IPS-18a (cell line): ENCODE measurements at regions not wholly inside any gene's neighbourhood (a gene's known extent, or its start where the extent isn't known, plus 50 kb on each side); places are given as distances from the start of the nearest gene placed in this dataset.
"Not testable (repeated sequence)": the region's sequence is repeated elsewhere in the genome, so short reads cannot be mapped to it uniquely, and the experiment has no call there.

Experiments
- H3K27ac ChIP-seq: one replicate; pipeline ENCODE4 v1.5.1; 2013; ENCODE audit warnings: low read length
- H3K27me3 ChIP-seq: one replicate; pipeline ENCODE4 v1.6.1; 2013; ENCODE audit warnings: mild to moderate bottlenecking, low read length; ENCODE audit not compliant: control insufficient read depth, insufficient read depth
- H3K36me3 ChIP-seq: one replicate; pipeline ENCODE4 v1.6.1; 2013; ENCODE audit warnings: low read depth, low read length; ENCODE audit not compliant: control insufficient read depth
- H3K4me1 ChIP-seq: one replicate; pipeline ENCODE4 v1.6.1; 2013; ENCODE audit warnings: low read depth, low read length; ENCODE audit not compliant: control insufficient read depth
- H3K4me3 ChIP-seq: one replicate; pipeline ENCODE4 v1.5.1; 2013; ENCODE audit warnings: low read length
- H3K9ac ChIP-seq: one replicate; pipeline ENCODE4 v1.6.1; 2013; ENCODE audit warnings: mild to moderate bottlenecking, low read length, moderate library complexity
- H3K9me3 ChIP-seq: one replicate; pipeline ENCODE4 v1.6.1; 2013; ENCODE audit warnings: low read depth, low read length; ENCODE audit not compliant: control insufficient read depth

- Histone ChIP-seq H3K9ac (no peak overlapping the region), H3K4me1 (peaks cover 7% of the 10 kb centered on the region), H3K4me3 (no peak overlapping the region), H3K36me3 (no peaks in the 10 kb centered on the region), H3K27me3 (no peaks in the 10 kb centered on the region), H3K9me3 (no peaks in the 10 kb centered on the region), H3K27ac (no peak overlapping the region)
Measured at GRCh38 chr20:47960769-47961541, 175.7 kb upstream of the SULF2 start.

- H3K4me3 ChIP-seq: no peak overlapping the region
- H3K27me3 ChIP-seq: no peaks in the 10 kb centered on the region
- H3K9ac ChIP-seq: no peak overlapping the region
- no peaks in the 10 kb centered on the region for H3K9me3 ChIP-seq
- no peaks in the 10 kb centered on the region for H3K36me3 ChIP-seq
- peaks cover 7% of the 10 kb centered on the region for H3K4me1 ChIP-seq
- no peak overlapping the region for H3K27ac ChIP-seq
Measured at GRCh38 chr20:47960277-47960676, 175.0 kb upstream of the SULF2 start.

- H3K27me3 ChIP-seq, H3K4me3 ChIP-seq, H3K9ac ChIP-seq, H3K9me3 ChIP-seq, H3K4me1 ChIP-seq, H3K27ac ChIP-seq, H3K36me3 ChIP-seq: not testable (repeated sequence)
Measured at GRCh38 chr20:47957989-47958801, 172.9 kb upstream of the SULF2 start.

- Histone ChIP-seq H3K4me3 (no peak overlapping the region), H3K9me3 (no peaks in the 10 kb centered on the region), H3K36me3 (no peaks in the 10 kb centered on the region), H3K4me1 (no peaks in the 10 kb centered on the region), H3K27ac (no peak overlapping the region), H3K27me3 (no peaks in the 10 kb centered on the region), H3K9ac (no peak overlapping the region)
Measured at GRCh38 chr20:47957135-47957534, 171.9 kb upstream of the SULF2 start.

- Histone ChIP-seq H3K36me3 (no peaks in the 10 kb centered on the region), H3K4me3 (no peak overlapping the region), H3K4me1 (no peaks in the 10 kb centered on the region), H3K9me3 (no peaks in the 10 kb centered on the region), H3K27me3 (no peaks in the 10 kb centered on the region), H3K9ac (no peak overlapping the region), H3K27ac (no peak overlapping the region)
Measured at GRCh38 chr20:47956268-47956995, 171.2 kb upstream of the SULF2 start.

- Histone ChIP-seq H3K36me3 (no peaks in the 10 kb centered on the region), H3K27ac (no peak overlapping the region), H3K9me3 (no peaks in the 10 kb centered on the region), H3K9ac (no peak overlapping the region), H3K4me3 (no peak overlapping the region), H3K4me1 (no peaks in the 10 kb centered on the region), H3K27me3 (no peaks in the 10 kb centered on the region)
Measured at GRCh38 chr20:47953471-47953870, 168.2 kb upstream of the SULF2 start.

GRCh38 chr20:47952023-47952564 is 166.8 kb upstream of the SULF2 start:
- no peak overlapping the region for H3K27ac ChIP-seq
- no peaks in the 10 kb centered on the region for H3K4me1 ChIP-seq
- H3K4me3 ChIP-seq: no peak overlapping the region
- no peaks in the 10 kb centered on the region for H3K27me3 ChIP-seq
- H3K9me3 ChIP-seq: no peaks in the 10 kb centered on the region
- H3K36me3 ChIP-seq: no peaks in the 10 kb centered on the region
- no peak overlapping the region for H3K9ac ChIP-seq

- Histone ChIP-seq H3K36me3 (no peaks in the 10 kb centered on the region), H3K4me3 (no peak overlapping the region), H3K27me3 (no peaks in the 10 kb centered on the region), H3K9me3 (no peaks in the 10 kb centered on the region), H3K9ac (no peak overlapping the region), H3K4me1 (no peaks in the 10 kb centered on the region), H3K27ac (no peak overlapping the region)
Measured at GRCh38 chr20:47951521-47951971, 166.3 kb upstream of the SULF2 start.

GRCh38 chr20:47950913-47951283 is 165.6 kb upstream of the SULF2 start:
- H3K36me3 ChIP-seq: no peaks in the 10 kb centered on the region
- H3K4me3 ChIP-seq: no peak overlapping the region
- H3K4me1 ChIP-seq: no peaks in the 10 kb centered on the region
- no peak overlapping the region for H3K27ac ChIP-seq
- H3K9ac ChIP-seq: no peak overlapping the region
- H3K9me3 ChIP-seq: no peaks in the 10 kb centered on the region
- no peaks in the 10 kb centered on the region for H3K27me3 ChIP-seq

GRCh38 chr20:47950124-47950912 is 165.0 kb upstream of the SULF2 start:
- Histone ChIP-seq H3K4me1 (no peaks in the 10 kb centered on the region), H3K9ac (no peak overlapping the region), H3K27ac (no peak overlapping the region), H3K27me3 (no peaks in the 10 kb centered on the region), H3K4me3 (no peak overlapping the region), H3K36me3 (no peaks in the 10 kb centered on the region), H3K9me3 (no peaks in the 10 kb centered on the region)

GRCh38 chr20:47949230-47949629 is 163.9 kb upstream of the SULF2 start:
- H3K36me3 ChIP-seq: no peaks in the 10 kb centered on the region
- no peak overlapping the region for H3K27ac ChIP-seq
- no peaks in the 10 kb centered on the region for H3K9me3 ChIP-seq
- no peak overlapping the region for H3K9ac ChIP-seq
- H3K4me1 ChIP-seq: no peaks in the 10 kb centered on the region
- no peaks in the 10 kb centered on the region for H3K27me3 ChIP-seq
- H3K4me3 ChIP-seq: no peak overlapping the region
